AML-193 (cell line): ENCODE measurements at regions not wholly inside any gene's neighbourhood (a gene's known extent, or its start where the extent isn't known, plus 50 kb on each side); places are given as distances from the start of the nearest gene placed in this dataset.
"Not testable (repeated sequence)": the region's sequence is repeated elsewhere in the genome, so short reads cannot be mapped to it uniquely, and the experiment has no call there.

Experiments
- DNase-seq, 2 experiments: peaks; one replicate each; lab custom pipeline; 2025; lab: John Stamatoyannopoulos, UW

- no peak for DNase-seq
Observed at GRCh38 chr9:28471261-28471660, 898.0 kb upstream of the C9orf72 start.

DNA sequence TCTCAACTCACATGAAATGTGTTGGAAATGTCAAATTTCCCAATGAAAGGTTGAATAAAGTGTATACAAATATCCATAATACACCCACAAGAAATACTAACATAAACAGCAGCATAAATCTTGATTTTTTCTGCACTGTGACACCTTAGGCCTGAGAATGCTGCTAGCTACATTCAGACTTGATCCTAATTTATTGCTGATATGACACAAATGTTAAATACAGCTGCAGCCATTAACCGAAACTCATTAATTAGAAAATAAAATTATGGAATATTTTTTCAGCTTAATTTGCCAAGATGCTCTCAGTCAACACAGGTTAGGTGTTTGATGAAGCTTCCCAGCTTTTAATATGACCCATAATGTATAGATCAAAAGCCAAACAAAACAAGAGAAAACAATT, 914.3 kb upstream of the C9orf72 start:
- DNase-seq: no peak

DNA sequence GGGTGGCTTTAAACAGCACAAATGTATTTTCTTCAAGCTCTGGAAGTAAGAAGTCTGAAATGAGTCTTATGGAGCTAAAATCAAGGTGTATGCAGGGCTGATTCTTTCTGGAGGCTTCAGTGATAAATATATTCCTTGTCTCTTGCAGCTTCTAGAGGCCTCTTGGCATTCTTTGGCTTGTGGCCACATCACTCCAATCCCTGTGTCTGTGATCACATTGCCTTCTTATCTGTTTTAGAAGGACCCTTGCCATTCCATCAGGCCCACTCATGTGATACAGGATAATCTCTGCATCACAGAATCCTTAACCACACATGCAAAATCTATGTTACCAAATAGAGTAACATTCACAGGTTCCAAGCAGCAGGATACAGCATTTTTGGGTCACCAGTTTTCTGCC, 917.8 kb upstream of the C9orf72 start:
- no peak for DNase-seq

GRCh38 chr9:28498168-28498567, 924.9 kb upstream of the C9orf72 start:
- DNase-seq: not testable (repeated sequence)

DNA sequence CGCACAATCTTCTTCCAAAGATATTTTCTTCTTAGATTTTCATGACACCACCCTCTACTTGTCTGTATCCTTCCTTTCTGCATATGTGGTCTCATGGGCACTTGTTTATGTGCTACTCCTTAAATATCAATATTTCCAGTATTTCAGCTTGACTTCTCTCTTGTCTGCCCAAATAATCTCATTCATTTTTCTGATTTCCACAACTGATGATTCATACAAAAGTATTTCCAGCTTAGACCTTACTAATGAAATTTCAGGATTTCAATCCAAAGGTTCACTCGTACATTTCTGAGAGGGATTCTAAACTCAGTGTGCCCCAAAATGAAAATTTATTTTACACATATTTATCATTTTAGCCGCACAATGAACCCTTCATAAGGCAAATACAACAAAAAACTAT, 928.9 kb upstream of the C9orf72 start:
- no peak for DNase-seq

- no peak for DNase-seq
Observed at GRCh38 chr9:28502741-28503140, 929.5 kb upstream of the C9orf72 start.

GRCh38 chr9:28503573-28503972, 930.3 kb upstream of the C9orf72 start:
- DNase-seq: no peak

- DNase-seq: no peak
Observed at GRCh38 chr9:28518439-28518838, 945.2 kb upstream of the C9orf72 start.

GRCh38 chr9:28524309-28524708, 951.0 kb upstream of the C9orf72 start:
- not testable (repeated sequence) for DNase-seq

DNA sequence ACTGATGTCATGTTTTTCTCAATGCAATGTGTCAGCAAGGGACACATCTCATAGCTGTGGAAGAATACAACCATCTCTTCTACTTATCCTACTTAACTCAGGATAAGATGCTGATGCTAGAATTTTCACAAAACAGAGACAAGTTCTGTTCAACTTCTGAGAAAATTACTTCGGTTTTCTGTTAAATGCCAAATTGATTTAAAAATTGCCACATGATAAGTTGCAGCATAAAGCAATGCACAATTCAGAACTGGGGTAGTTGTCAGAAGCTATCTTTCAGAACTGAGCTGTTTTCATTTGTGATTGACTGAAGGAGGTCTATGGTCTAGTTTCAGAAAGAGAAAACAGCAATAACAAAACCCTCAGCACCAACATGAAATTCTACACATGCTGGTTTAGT, 954.8 kb upstream of the C9orf72 start:
- no peak for DNase-seq

DNA sequence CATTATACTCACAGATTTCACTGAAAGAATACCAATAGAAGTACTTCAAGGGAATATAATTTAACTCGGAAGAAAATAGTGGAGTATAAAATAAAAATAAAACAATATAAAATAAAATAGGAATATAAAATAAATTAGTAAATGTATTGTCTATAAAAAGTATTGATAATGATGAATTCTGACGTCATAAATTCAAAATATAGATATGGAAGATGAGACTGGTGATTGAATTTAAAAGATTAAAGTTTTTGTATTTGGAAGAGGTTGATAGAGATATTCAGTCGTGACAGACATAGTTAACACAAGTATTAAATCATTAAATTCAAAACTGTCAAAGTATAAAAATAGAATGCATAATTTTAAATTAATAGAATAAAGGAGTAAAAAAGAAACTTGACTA, 964.9 kb upstream of the C9orf72 start:
- DNase-seq: no peak

- DNase-seq: no peak
Observed at GRCh38 chr9:28539434-28540070, 966.3 kb upstream of the C9orf72 start.

- no peak for DNase-seq
Observed at GRCh38 chr9:28542928-28543327, 969.6 kb upstream of the C9orf72 start.

DNA sequence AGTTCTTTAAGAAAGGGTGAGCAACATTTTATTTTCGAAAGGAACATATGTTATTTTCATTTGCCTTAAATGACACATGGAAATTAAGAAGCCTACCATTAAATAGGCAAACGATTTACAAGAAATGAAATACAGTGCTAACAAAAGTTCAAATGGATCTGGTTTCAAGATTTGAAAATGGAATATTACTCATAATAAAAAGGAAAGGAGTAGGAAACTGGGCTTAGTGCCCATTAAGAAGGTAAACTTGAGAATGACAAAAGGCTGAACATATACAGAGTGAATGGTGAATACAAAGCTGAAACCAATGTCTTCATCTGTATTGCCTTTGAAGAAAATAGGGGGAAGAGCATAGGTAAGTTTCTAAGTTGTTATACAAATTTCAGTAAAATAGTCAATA, 974.2 kb upstream of the C9orf72 start:
- DNase-seq: no peak

DNA sequence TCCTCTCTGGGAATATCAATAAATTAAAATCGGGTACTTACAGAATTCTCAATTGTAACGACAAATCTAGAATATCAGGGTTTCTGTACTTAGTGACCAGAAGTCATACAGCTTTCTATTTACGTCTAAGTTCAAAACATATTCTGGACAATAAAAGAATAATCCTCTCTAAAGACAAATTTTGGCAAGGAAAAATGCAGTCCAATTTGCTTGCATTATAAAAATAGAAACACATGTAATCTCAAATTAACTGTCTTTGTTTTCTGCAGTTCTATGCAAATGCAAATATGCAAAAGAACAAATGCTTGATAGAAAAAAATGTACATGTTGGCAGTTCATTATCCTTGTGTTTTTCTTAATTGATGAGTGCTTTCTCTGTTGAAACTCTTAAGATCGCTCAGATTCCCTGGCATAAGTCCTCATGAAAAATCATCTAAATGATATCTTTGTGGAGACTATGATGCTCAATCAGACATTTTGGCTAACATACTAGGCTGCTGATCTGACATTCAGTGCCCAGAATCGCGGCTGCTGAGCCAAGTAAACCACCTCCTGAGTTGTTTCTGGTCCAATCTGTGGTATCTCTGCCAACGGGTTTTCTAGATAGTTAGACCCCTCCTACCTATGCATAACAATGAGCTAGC, 990.1 kb upstream of the C9orf72 start:
- no peak for DNase-seq

- DNase-seq: no peak
Observed at GRCh38 chr9:28583832-28584231, 1010.6 kb upstream of the C9orf72 start.

DNA sequence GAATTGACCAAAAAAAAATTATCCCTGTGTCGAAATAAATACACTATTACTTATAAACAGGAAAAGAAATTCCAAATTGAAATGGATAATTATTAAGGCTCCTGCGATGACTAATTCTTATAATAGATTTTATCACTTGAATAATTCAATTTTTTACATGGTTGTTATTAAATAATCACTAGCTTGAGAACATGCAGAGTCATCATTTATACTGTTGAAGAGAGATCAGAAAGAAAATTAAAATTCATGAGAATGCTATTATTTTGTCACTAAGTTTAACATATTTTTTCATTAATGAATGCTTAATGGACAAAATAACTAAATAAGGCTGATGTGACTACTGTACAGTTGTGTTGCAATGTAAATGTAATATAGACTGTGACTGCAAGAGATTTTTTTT, 1011.3 kb upstream of the C9orf72 start:
- DNase-seq: no peak

DNA sequence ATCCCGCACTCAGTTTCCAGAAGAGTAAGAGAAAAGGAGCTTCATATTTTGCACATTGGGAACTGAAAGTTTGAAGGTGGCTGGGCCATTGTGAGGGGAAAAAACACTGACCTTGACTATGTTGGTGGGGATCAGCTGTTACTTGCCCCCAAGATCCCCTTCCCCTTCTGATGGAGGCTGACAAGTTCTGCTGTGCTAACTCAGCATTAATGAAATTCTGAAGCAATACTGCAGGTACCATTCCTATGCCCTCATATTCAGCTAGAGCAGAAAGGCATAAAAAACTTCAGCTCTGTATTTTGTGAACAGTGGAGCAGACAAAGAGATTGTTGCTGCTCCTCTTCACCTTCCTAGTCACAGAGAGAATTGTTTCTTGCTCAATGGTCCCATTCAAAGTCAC, 1013.8 kb upstream of the C9orf72 start:
- no peak for DNase-seq

DNA sequence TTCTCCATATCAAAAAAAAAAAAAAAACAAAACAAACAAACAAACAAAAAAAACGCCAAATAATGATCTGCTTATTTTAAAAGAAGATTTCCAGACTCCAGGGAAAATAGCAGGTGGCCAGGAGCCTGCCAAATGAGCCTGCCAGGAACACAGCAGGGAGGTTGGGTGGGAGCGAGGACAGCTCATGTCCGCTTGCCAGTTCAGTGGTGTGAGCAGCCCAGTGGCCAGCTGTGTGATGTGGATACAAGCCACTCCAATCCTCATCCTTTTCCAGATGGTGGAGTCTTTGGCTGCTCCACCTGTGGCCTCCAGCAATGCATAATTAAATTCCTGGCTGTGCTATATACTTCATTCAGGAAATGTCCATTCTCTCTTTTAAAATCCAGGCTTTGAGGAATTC, 1025.1 kb upstream of the C9orf72 start:
- no peak for DNase-seq

GRCh38 chr9:28600226-28600625, 1026.9 kb upstream of the C9orf72 start:
- DNase-seq: no peak

- DNase-seq: no peak
Observed at GRCh38 chr9:28607843-28608242, 1034.6 kb upstream of the C9orf72 start.

DNA sequence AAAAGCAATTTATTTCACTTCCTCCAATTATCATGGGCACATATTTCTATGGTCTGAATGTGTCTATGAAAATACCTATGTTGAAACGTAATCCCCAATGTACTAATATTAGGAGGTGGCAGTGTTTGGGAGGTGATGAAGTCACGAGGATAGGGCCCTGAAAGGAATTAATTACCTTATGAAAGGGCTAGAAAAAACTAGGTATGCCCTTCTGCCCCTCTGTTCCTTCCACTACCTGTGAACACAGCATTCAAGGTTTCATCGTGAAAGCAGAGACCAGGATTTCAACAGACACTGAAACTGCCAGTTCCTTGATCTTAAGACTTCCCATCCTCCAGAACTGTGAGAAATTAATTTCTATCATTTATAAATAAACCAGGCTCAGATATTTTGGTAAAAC, 1037.1 kb upstream of the C9orf72 start:
- no peak for DNase-seq

DNA sequence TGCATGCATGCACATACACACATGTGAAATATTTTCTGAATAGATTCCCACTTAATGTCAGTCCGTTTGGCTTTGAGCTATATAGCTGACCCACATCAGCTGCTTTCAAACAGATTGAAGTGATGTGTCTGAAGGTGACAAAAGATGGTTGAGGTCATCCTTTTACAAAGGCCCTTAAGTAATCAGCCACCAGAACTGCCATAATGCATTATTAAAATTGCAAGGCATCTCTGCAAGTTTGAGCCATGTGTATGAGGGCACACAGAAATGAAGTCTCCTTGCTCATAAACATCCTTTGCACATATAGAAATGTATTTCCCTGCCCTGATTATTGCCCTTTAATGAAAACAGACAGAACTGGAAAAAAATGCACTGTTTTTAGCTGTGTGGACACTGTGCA, 1043.0 kb upstream of the C9orf72 start:
- DNase-seq: no peak

DNA sequence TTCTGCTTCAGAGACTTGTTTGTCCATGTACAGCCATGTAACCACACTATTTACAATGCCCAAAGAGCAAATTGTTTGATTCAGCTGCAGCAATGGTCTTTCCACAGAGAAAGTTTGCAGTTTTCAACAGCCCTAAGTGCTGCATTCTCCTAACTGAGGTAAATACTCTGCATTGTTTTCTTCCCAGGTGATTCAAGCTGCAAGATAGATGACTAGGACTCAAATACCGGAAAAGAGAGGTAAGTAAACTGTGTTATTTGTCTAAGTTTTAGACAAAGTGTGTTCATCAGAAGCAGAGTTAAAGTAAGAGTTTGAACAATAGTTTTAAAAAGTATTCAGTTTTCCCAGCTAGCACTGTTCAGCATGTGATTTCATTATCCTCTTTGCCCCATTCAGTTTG, 1046.7 kb upstream of the C9orf72 start:
- DNase-seq: no peak
